Right hindlimb (tissue), 1 donor: ENCODE measurements at regions not wholly inside any gene's neighbourhood (a gene's known extent, or its start where the extent isn't known, plus 50 kb on each side); places are given as distances from the start of the nearest gene placed in this dataset.
A peak's percentile ranks its signal among the peaks of the same experiment; 100 is the strongest.

Experiments
- DNase-seq: peaks from one replicate; pipeline ENCODE4 v3.0.0-alpha.2; 2018

DNA sequence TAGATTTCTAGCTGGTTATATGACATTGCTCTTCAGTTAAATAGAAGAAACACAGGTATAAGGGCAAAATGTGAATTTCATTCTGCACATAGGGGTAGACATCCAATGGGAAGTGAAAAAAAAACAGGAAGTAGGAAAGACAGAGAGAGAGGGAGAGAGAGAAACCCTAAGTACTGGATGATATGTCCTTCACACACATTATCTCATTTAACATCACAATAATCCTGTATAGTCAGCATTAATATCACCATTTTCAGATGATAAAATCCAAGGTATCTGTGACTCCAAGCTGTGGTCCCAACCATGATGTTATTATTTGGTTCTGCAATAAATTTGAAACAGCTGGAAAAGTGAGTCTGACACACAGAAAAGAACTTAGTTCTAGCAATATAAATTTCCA, 759.9 kb downstream of the SATB2 start:
- DNase-seq = no peak

DNA sequence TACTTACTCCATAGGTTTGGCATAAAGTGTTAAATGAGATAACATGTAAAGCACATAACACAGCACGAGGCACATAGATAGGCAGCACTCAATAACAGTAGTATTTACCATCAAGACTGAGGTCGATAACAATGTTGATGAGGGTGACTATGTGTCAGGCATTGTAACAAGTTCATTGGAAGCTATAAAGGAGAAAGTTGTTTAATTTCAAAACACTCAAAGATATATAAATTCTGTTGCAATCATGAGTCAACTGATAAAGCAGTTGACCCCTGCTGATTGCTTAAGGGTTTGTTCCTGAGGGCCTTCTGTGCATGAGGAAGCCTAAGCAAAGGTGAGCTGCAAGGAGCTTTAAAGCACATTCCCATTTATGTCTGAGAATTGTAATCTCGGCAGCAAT, 760.5 kb downstream of the SATB2 start:
- no peak for DNase-seq

DNA sequence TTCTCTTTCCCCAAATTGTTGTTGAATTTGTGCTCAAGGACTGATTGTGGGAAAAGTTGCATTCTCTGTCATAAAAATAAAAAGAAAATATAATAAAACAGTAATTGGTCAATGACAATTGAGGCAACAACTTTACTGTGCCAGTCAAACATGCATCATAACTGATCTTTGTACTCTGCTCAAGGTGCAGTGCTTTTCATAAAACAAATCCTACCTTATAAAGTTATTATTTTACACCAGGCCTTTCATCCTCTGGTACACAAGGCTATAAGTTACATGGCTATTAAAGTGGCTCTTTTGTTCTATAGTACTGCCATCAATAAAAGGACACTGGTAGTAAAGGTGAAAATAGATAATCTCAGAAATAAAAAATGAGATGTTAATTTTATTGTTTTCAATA, 761.9 kb downstream of the SATB2 start:
- no peak for DNase-seq

DNA sequence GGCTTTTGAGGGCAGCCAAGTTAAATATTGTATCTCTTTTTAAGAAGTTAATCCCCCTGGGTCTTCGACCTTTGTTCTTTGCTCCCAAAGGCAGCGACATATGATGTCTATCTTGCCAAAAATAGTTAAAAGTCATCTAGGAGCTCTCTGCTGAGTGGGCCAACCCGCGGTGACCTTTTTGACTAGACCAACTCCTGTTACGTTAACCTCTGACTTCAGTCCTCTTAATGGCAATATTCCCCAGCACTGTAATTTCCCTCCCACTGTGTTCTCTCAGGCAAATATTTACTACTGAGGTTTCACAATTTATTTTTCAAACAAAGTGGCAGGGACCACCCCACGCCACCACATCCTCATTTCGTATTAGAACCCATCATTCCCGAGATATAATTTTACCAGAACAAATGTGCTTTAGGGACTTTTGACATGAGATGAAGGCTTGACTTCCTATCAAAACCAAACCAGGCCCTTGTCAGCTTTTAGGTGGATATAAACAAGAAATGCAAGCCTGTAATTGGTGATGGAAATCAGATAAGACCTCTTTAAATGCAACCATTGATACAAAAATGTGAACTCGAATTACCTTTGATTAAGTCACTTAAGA, 764.7 kb downstream of the SATB2 start:
- no peak for DNase-seq

DNA sequence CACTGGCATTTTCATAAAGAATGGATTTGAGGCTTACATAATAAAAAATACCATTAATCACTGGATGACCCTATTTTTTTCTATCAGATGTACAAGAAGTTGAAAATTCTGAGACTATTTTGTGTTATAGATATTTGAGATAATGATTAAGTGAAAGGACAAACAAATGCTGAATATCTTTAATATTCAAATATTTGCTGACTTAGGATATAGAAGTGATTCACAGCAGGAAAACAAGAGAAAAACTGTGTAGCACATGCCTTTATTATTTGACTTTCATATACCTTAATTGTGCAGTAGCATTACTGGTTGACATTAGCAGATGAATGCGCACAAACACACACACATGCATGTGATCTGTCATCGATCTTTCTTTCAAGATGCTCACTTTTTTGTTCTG, 766.5 kb downstream of the SATB2 start:
- no peak for DNase-seq

DNA sequence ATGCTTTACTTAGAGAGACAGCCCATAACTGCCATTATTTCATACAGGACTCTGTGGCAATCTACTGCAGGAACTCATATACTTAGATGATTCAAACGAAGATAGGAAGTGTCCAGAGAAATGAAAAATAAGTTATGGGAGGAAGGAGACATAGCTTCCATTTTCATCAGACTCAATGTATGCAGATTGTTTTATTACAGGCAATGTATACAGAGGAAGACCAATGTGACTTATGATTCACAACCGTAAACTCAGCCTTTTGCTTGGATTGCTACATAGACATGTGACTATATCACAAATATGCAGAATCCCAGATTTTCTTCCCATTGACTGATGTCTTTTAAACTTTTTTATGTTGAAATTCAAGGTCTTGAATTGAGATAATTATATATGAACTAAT, 793.4 kb downstream of the SATB2 start:
- DNase-seq = no peak

DNA sequence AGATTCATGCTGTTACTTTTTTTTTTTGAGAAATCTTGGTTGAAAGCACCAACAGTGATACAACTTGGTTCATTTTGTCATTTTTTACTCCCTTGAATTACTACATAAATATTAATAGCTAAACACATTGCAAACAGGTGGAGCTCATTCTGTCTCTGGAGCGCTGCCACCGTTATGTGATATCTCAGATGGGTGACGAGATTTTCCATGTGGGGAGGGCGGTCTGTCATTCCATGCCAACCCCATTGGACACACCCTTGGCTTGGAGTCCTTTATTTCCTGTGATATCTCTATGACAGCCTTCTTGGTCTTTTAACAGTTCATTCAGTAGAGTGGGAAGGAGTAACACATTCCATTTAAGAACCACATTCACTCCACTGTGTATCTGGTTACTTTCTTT, 794.8 kb downstream of the SATB2 start:
- DNase-seq = peak; percentile 50

DNA sequence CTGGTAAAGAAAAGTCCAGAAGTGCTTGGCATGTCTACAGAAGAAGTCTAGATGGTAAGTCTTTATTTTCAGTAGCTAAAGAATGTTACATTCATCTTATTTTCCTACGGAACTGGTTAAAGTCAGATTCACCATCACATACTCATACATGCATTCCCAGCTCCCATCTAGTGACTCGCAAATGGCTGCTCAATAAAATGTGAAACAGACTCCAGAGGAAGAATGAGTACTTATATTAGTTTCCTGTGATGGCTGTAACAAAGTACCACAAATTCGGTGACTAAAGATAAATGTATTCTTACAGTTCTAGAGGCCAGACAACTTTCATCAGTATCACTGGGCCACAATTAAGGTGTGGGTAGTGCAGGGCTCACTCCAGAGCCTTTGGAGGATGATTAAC, 797.2 kb downstream of the SATB2 start:
- no peak for DNase-seq

DNA sequence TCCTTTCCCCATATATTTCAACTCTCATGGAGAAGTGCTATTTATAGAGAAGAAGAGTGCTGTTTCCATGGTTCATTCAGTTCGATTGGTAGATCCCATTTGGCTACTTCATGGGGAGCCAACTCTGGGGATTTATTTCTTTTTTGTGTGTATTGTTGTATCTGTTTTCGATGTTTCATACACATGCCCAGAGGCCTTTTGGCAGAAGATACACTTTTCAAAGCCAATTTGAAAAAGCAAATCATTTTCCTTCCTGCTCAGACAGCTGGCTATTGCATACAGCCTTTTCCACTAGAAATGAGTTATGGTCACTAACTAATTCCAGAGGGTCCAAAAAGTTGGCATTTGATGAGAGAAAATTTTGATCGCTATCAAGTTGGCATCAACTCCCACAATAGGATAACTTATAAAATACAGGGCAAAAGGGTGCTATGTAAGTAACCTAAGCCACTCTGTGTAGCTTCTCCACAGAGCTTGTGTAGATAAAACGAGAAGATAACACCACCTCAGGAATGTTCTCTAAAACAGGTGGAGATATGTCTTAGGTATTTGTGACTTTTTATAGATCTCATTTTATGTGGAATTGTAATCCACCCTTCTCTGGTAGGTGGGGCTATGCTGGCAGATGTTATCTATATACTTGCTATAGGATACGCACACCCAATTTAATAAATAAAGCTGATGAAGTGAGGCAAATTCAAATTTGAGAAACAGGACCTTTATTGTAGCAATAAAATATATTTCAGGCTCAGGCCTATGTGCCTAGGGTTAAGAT, 798.5 kb downstream of the SATB2 start:
- DNase-seq = no peak

DNA sequence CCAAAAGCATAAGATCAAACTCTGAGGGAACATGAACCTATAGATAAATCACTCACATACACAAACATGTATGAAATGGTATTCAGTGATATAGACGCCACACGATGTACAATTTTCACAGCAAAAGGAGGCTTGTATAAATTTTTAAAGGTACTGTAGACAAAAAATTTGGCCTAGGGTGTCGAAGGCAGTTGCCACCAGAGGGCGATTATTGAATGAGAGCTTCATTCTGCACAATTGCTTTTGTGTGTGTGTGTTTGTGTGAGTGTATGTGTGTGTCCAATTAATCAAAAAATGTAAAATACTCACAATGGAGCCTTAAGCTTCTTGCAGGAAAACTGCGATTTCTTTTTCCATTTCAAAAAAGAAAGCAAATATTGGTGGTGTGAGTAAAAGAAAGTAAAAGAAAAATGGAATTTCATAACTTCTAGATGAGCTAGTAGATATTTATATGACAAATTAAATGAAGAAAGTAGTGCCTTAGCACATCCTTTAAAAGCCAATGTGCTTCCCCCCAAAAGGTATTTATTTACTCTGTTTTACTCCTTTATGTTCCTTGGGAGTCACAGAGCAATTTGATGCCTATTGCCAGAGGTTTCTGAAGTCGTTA, 800.1 kb downstream of the SATB2 start:
- DNase-seq = no peak

DNA sequence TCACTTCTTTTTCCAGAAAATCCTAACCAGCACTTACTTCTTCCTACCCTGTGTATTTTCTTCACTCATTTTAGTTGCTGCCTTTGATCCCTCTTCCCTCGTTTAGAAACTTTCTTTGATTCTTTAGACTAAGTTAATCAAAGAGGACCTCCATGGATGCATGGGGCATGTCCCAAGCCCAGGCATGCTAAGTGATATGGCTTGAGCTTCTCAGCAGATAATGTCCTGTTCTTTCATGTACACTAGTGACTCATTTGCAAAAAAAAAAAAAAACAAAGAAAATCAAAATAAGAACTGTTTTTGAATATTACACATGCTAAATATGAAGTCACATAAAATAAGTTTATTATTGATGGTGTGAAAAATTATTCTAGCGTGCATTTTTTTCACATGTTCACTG, 800.9 kb downstream of the SATB2 start:
- DNase-seq = no peak

DNA sequence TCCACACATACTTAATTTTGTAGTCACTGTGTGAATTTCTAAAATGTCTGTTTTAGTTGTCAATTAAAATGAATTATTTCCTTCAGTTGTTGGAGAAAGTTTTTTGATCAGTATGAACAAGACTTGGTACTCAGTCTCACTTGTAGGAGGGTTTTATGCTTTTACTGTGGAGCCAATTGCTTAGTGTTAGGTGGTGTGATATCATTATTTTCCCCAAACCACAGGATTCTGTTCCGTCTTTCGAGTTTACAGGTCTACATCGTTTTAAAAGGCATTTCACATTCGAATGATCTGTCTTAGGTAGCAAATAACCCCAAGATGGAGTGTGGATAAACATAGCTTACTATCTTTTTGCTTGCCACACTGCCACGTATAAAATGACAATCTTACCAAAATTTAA, 803.1 kb downstream of the SATB2 start:
- no peak for DNase-seq

DNA sequence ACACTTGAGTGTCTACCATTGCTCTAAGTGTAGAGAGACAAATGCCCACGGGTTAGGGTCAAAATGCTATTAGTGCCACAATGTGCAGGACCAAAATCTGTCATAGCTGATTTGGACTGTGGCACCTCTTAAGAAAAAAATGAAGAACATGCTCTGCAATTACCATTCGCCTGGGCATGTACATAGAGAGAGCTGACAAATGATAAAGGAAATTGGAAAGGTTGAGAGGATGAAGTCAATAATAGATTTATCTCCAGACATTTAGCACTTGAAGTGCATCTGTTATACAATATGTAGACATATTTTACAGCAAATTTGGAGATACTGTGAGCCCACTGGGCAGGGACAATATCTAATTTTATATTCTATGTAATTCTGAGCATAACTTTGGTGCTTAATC, 804.4 kb downstream of the SATB2 start:
- no peak for DNase-seq

DNA sequence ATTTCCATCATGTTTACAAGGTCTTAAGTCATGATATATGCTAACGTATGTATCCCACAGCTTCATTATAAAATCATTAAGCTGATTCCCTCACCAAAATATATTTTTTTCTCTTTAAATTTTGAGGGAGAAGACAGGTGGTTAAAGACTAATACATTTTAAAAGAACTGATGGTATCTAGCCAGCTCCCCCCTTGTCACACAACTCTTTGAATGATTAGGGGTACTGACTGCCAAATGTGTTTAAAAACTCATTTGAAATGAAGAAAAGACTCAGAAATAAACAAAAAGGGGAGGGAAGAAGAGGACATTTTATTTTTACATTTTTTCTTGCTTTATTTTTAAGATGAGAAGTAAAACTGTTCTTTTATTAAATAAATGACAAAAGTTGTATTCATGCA, 805.3 kb downstream of the SATB2 start:
- DNase-seq = no peak

DNA sequence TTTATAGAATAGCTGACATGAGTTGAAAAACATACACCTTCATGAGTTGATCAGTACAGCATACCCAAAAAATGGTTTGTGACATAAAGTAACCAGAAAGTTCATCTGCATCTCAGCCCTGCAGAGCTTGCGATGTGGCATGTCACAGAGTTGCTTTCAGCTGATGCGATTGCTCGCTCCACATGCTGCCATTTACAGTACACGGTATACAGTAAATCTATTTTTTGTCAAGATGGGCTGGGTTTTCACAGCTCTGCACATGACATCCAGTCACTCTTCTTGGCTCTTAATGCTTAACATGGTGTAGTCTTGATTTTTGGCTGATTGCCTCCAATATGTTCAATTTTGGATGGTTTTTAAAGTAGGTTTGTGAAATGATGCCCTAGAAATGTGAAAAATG, 811.9 kb downstream of the SATB2 start:
- no peak for DNase-seq

DNA sequence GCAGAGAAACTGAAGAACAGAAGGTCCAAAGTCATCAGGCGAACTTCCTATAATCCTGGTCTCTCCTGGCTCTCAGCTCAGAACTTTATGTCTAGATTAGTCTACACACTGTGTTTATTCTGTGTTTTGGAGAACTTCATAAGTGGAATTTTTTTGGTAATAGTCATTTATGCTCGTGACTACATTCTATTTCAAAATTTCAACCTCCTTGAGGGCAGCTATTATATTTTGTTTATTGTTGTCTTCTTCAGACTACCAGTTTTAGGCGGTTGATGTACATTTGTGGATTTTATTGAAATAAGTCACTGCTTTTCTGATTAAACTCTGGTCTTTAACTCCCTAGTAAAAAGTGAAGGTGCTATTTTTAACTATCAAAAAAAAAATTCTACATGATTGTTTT, 816.6 kb downstream of the SATB2 start:
- no peak for DNase-seq

DNA sequence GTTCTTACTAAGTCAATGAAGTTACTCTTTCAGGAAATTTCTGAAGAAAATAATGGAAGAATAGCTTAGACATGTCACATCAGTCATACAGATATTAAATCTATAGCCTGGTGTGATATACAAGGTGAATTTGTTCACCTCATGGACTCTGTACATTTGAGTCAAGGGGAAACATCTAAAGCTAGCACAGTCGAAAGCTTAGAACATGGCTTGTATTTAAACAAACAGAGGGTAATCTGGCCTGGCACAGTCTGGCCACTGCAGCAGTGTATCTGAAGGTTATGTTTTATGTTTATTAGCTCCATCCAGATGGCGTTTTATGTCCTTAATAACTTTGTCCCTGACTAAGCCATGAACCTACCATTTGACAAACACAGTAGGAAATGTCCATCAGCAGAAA, 817.3 kb downstream of the SATB2 start:
- DNase-seq = no peak

DNA sequence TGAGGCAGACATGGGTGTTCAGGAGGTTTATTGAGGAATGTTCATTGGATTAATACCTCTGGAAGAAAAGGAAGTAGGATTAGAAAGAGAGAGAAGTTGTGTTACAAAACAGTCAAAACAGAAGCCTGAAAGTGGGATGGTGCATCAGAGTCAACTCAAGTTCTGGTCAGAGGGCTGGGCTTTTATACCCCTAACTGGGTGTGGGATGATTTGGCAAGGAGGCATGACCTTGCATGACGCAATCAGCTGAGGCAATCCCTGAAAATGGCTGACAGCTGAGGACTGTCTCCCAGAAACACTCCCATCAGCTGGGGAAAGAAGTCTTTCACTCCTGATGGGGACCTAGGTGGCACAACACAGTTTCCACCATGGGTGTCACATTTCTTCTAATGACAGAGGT, 818.2 kb downstream of the SATB2 start:
- no peak for DNase-seq

DNA sequence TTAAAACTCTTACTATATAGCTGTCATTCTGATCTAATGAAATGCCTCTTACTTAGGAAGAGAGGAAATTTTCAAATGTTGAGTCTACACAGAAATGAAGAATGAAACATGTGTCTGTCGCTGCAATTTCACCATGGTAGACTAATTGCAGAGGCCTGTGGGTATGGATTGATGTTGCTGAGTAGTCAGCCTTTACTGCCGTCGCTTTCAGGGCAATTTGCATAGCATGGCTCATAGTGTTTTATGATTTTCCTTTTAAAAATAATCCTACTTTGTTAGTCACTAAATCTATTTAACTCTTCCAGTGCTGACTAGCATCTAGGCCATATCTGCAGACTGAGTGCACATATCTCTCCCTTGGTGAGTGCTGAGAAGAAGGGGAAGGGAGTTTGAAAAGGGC, 819.2 kb downstream of the SATB2 start:
- DNase-seq = no peak

DNA sequence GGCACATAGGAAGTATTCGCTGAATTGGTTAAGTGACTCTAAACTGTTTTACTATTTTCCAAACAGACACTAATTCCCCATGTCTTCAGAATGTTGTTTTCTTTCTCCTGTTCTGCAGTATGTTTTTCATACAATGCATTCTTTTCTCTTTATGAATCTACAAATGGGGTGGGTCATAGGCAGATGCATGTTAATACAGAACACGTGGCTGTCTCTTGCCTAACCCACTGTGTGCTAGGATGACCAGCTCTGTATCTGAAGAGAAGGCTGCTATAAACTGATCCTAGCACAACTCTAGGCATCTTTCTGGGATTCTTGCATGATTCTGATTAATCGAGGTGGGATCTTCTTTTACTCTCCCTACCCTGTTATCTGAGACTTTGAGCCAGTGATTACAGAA, 826.0 kb downstream of the PLCL1 start:
- no peak for DNase-seq

DNA sequence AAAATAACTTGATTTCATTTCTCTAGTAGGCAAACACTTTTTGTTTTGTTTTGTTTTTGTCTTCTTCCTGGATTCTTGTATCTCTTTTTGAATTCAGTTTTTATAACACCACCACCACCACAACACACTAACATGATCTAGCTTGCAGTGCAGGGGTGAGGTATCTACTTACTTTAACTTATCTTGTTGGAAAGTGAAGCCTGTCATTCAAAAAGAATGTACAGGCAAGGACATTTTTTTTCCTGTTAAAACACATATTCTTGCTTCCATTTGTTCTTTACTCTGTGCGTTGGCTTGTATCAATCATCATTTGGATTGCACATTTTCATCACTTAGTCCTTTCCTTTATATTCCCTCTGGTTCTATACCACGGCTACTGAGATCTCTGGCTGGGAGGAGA, 824.2 kb downstream of the PLCL1 start:
- no peak for DNase-seq

DNA sequence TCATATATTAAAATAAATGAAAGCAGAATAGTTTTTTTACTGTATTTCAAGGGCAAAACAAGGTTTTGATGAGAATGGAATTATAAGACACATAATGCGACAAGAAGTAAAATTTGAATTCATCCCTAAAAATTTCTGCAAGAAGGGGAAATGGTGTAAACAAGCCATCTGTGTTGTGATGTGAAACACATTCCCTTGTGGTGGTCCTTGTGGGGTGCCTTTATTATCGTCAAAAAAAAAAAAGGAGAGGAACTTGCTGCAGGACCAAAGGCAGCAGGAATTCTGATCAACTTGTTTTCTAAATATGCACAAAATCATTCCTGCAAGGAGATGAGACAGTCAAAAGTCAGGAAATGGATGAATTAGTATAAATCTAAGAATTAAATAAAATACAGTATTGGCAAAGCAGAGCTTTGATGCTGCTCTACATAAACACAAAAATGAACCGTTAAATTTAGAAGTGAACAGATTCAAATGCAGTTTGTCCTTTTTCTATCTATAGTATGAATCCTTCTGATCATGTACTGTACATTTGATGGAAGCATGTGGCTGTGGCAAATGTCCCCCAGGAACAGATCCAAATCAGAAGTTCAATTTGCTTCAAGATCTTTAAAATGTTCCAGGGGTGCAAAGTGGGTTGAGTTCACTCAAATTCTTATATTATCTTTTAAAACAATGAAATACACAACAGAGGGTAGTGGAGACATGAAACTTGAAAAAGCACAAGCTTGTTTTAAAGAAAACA, 818.8 kb downstream of the PLCL1 start:
- DNase-seq = no peak

DNA sequence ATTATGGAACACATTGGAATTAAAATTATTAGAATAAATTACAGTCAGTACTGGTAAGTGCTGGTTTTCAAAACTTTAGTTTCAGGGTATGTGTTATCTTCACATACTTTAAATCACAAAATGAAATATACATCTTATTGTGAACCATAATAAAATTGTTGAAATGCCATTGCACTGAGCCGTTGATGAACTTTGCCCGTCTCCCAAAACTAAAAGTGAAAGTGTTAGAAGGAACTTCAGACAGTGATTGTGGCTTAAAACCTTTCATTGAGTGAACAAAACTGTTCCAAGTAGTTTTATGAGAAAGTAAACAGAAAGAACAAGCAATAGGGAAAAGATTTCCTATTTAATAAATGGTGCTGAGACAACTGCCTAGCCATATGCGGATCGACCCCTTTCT, 811.6 kb downstream of the PLCL1 start:
- DNase-seq = no peak

DNA sequence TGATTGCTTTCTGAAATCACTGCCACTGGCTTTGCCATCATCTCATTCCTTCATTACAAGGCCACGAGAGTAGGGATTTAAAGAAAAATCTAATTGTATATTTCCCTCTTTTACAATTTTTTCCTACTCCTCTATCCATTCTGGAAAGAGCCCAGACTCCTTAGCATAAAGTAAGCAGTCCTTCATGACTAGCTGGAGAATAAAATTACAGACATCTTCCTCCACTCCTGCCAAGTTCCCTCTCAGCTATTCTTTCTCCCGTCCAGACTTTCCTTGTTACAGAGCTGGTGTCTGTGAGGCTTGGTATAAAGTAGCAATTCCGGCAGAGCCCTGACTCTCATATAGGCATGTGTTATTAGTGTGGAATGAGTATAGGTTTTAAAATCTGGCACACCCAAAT, 806.8 kb downstream of the PLCL1 start:
- peak; percentile 21 for DNase-seq
